SK-N-SH (cell line): ENCODE measurements at regions not wholly inside any gene's neighbourhood (a gene's known extent, or its start where the extent isn't known, plus 50 kb on each side); places are given as distances from the start of the nearest gene placed in this dataset.

Experiments used
- CHD2 ChIP-seq: fragments of 150-350 bp; IDR thresholded peaks from 2 replicates; pipeline ENCODE4 v1.6.1; 2018; ENCODE audit warnings: low read length; ENCODE audit not compliant: partially characterized antibody
- EP300 ChIP-seq, 2 experiments: IDR thresholded peaks; 2 replicates each; pipeline versions ENCODE4 v1.4.0 to v1.6.1; 2012; ENCODE audit warnings: borderline replicate concordance in 1 of 2, low read depth in 1 of 2, low read length in 1 of 2
- MXI1 ChIP-seq: IDR thresholded peaks from 2 replicates; pipeline ENCODE4 v1.6.1; 2012; ENCODE audit warnings: mild to moderate bottlenecking, low read depth, low read length, improper control_type of control experiment
- RAD21 ChIP-seq: IDR thresholded peaks from 2 replicates; pipeline ENCODE4 v1.6.1; 2012; ENCODE audit warnings: mild to moderate bottlenecking, low read length
- RCOR1 ChIP-seq: fragments of 150-350 bp; IDR thresholded peaks from 2 replicates; pipeline ENCODE4 v1.6.1; 2017; ENCODE audit warnings: antibody characterized with exemption, low read length
- RFX5 ChIP-seq: IDR thresholded peaks from 2 replicates; pipeline ENCODE4 v1.6.1; 2012; ENCODE audit warnings: mild to moderate bottlenecking, improper control_type of control experiment, low read length
- RXRA ChIP-seq: IDR thresholded peaks from 2 replicates; pipeline ENCODE4 v1.4.0; 2012; ENCODE audit warnings: low read depth, mild to moderate bottlenecking, borderline replicate concordance
- SIN3A ChIP-seq: IDR thresholded peaks from 2 replicates; pipeline ENCODE4 v1.6.1; 2012; ENCODE audit warnings: low read depth, mild to moderate bottlenecking, low read length, moderate library complexity, borderline replicate concordance
- TF ChIP-seq, protein P1 (sequence below): IDR thresholded peaks from 2 replicates; pipeline ENCODE4 v1.4.0; 2012; ENCODE audit warnings: low read depth
- TF ChIP-seq, protein P2 (sequence below): IDR thresholded peaks from 2 replicates; pipeline ENCODE4 v1.6.1; 2012; ENCODE audit warnings: mild to moderate bottlenecking, low read depth, low read length, moderate library complexity
- TF ChIP-seq, protein P3 (sequence below): IDR thresholded peaks from 2 replicates; pipeline ENCODE4 v1.4.0; 2012; ENCODE audit warnings: low read depth, borderline replicate concordance
- TF ChIP-seq, protein P4 (sequence below): fragments of 200-600 bp; sonication (generic); IDR thresholded peaks from 2 replicates; pipeline ENCODE4 v1.6.1; 2017; ENCODE audit warnings: antibody characterized with exemption, mild to moderate bottlenecking, moderate library complexity

DNA sequence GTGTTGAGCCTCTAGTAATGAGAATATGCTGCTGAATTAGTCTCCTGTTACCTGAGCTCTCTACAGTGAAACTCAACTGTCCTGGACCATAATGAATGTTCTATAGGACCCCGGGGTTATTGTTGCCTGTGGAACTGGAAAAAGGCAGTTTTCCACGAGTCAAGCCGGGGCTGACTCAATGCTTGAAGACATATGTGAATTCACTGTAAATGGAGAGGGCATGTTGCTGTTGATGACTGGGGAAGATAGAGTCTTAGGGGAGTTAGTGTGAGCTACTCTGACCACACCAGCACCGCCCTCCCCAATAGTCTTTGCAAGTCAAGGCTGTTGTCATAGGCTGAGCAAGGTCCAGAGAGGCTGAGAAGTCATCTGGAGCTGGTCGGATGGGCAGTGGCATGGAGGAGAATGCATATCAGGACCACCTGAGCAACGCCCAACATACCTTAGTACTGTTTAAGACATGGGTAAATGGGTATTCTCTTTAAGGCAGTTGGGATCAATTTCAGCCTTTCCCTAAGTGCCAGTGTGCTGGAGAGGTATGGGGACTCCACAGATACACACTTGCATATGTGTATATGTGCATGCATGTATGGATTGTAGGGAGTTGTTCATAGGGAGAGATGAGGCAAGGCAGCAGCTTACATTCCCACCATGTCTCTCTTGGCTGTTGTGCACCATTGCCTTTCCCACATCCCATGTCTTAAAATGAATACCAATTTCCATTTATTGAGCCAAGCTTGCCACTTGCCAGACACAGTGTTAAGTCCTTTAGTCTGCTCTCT, 230.1 kb upstream of the NAV2 start:
- TF ChIP-seq MXI1, result no peak
- TF ChIP-seq, protein P1, sequence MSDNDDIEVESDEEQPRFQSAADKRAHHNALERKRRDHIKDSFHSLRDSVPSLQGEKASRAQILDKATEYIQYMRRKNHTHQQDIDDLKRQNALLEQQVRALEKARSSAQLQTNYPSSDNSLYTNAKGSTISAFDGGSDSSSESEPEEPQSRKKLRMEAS, result no peak
- TF ChIP-seq, protein P2, sequence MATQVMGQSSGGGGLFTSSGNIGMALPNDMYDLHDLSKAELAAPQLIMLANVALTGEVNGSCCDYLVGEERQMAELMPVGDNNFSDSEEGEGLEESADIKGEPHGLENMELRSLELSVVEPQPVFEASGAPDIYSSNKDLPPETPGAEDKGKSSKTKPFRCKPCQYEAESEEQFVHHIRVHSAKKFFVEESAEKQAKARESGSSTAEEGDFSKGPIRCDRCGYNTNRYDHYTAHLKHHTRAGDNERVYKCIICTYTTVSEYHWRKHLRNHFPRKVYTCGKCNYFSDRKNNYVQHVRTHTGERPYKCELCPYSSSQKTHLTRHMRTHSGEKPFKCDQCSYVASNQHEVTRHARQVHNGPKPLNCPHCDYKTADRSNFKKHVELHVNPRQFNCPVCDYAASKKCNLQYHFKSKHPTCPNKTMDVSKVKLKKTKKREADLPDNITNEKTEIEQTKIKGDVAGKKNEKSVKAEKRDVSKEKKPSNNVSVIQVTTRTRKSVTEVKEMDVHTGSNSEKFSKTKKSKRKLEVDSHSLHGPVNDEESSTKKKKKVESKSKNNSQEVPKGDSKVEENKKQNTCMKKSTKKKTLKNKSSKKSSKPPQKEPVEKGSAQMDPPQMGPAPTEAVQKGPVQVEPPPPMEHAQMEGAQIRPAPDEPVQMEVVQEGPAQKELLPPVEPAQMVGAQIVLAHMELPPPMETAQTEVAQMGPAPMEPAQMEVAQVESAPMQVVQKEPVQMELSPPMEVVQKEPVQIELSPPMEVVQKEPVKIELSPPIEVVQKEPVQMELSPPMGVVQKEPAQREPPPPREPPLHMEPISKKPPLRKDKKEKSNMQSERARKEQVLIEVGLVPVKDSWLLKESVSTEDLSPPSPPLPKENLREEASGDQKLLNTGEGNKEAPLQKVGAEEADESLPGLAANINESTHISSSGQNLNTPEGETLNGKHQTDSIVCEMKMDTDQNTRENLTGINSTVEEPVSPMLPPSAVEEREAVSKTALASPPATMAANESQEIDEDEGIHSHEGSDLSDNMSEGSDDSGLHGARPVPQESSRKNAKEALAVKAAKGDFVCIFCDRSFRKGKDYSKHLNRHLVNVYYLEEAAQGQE, result no peak
- no peak for TF ChIP-seq EP300 (IDR thresholded peaks at IDR 0.05; ENCODE audit: borderline replicate concordance in 1 of 2, low read depth in 1 of 2, low read length in 1 of 2)
- TF ChIP-seq, protein P3, sequence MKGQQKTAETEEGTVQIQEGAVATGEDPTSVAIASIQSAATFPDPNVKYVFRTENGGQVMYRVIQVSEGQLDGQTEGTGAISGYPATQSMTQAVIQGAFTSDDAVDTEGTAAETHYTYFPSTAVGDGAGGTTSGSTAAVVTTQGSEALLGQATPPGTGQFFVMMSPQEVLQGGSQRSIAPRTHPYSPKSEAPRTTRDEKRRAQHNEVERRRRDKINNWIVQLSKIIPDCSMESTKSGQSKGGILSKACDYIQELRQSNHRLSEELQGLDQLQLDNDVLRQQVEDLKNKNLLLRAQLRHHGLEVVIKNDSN, result no peak
- TF ChIP-seq RCOR1, result no peak
- TF ChIP-seq, protein P4, sequence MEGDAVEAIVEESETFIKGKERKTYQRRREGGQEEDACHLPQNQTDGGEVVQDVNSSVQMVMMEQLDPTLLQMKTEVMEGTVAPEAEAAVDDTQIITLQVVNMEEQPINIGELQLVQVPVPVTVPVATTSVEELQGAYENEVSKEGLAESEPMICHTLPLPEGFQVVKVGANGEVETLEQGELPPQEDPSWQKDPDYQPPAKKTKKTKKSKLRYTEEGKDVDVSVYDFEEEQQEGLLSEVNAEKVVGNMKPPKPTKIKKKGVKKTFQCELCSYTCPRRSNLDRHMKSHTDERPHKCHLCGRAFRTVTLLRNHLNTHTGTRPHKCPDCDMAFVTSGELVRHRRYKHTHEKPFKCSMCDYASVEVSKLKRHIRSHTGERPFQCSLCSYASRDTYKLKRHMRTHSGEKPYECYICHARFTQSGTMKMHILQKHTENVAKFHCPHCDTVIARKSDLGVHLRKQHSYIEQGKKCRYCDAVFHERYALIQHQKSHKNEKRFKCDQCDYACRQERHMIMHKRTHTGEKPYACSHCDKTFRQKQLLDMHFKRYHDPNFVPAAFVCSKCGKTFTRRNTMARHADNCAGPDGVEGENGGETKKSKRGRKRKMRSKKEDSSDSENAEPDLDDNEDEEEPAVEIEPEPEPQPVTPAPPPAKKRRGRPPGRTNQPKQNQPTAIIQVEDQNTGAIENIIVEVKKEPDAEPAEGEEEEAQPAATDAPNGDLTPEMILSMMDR, result no peak
- no peak for TF ChIP-seq RAD21
- no peak for TF ChIP-seq CHD2
- no peak for TF ChIP-seq RFX5
- no peak for TF ChIP-seq RXRA
- no peak for TF ChIP-seq SIN3A
